IMR-90 (cell line): ENCODE measurements at regions not wholly inside any gene's neighbourhood (a gene's known extent, or its start where the extent isn't known, plus 50 kb on each side); places are given as distances from the start of the nearest gene placed in this dataset.

Experiments
- ATAC-seq: fragments of 200-7000 bp; cut with Tn5 transposase; 2 replicates; pipeline ENCODE4 v1.9.1; 2020; ENCODE audit warnings: low read depth, mild to moderate bottlenecking, moderate library complexity
- BruUV-seq: library from RNA; stranded (reverse); fragments of 400-500 nt; replicated peaks from 2 replicates; lab custom pipeline; 2021; lab: Mats Ljungman, UMichigan
- CTCF ChIA-PET: fragments of 300-600 bp; formaldehyde crosslinking; extraction: SDS; loops from one replicate; lab custom pipeline; 2021; ENCODE audit warnings: antibody characterized with exemption; lab: Yijun Ruan, JAX
- POLR2A ChIA-PET: fragments of 300-600 bp; sonication (Branson Sonifier 250); formaldehyde crosslinking; loops from one replicate; lab custom pipeline; 2022; ENCODE audit warnings: antibody characterized with exemption; ENCODE audit not compliant: unreplicated experiment; lab: Charles Lee
- DNase-seq: peaks from one replicate; pipeline ENCODE4 v3.0.0; 2013
- H2AFZ ChIP-seq: replicated peaks from 2 replicates; pipeline ENCODE3; 2013; ENCODE audit warnings: low read length, mild to moderate bottlenecking; ENCODE audit not compliant: poor library complexity
- H2AK5ac ChIP-seq: 2 replicates; pipeline ENCODE4 v1.6.1; 2013; ENCODE audit warnings: low read depth, low read length, inconsistent platforms
- H2AK9ac ChIP-seq: replicated peaks from 2 replicates; pipeline ENCODE3; 2013; ENCODE audit warnings: mild to moderate bottlenecking, low read depth, low read length, moderate library complexity; ENCODE audit not compliant: poor library complexity
- H2BK120ac ChIP-seq: 2 replicates; pipeline ENCODE4 v1.6.1; 2013; ENCODE audit warnings: low read depth, low read length, inconsistent platforms
- H2BK15ac ChIP-seq: 3 replicates; pipeline ENCODE4 v1.6.1; 2013; ENCODE audit warnings: low read depth, low read length, inconsistent platforms
- H2BK20ac ChIP-seq: 2 replicates; pipeline ENCODE4 v1.6.1; 2013; ENCODE audit warnings: low read depth, mild to moderate bottlenecking, inconsistent platforms, low read length, moderate library complexity
- H2BK5ac ChIP-seq: 2 replicates; pipeline ENCODE4 v1.6.1; 2013; ENCODE audit warnings: mild to moderate bottlenecking, low read depth, low read length, inconsistent platforms; ENCODE audit not compliant: poor library complexity, severe bottlenecking
- H3K14ac ChIP-seq: replicated peaks from 2 replicates; pipeline ENCODE4 v1.6.1; 2013; ENCODE audit warnings: low read depth, low read length, inconsistent platforms
- H3K18ac ChIP-seq: 2 replicates; pipeline ENCODE4 v1.6.1; 2013; ENCODE audit warnings: low read depth, low read length, control low read depth
- H3K23ac ChIP-seq: 2 replicates; pipeline ENCODE4 v1.6.1; 2013; ENCODE audit warnings: low read depth, low read length, inconsistent platforms
- H3K27ac ChIP-seq: 2 replicates; pipeline ENCODE4 v1.5.1; 2013; ENCODE audit warnings: mild to moderate bottlenecking, control low read depth, low read length; ENCODE audit not compliant: insufficient read depth
- H3K27me3 ChIP-seq: 2 replicates; pipeline ENCODE4 v1.6.1; 2013; ENCODE audit warnings: low read length; ENCODE audit not compliant: control insufficient read depth, insufficient read depth
- H3K36me3 ChIP-seq: 2 replicates; pipeline ENCODE4 v1.6.1; 2013; ENCODE audit warnings: low read length, mixed read lengths; ENCODE audit not compliant: control insufficient read depth, insufficient read depth
- H3K4ac ChIP-seq: 2 replicates; pipeline ENCODE4 v1.6.1; 2013; ENCODE audit warnings: low read depth, low read length, inconsistent platforms
- H3K4me1 ChIP-seq: 2 replicates; pipeline ENCODE4 v1.6.1; 2013; ENCODE audit warnings: low read length, mixed read lengths; ENCODE audit not compliant: control insufficient read depth, insufficient read depth
- H3K4me2 ChIP-seq: 2 replicates; pipeline ENCODE4 v1.6.1; 2013; ENCODE audit warnings: low read depth, mild to moderate bottlenecking, control low read depth, low read length, moderate library complexity
- H3K4me3 ChIP-seq: 2 replicates; pipeline ENCODE4 v1.5.1; 2013; ENCODE audit warnings: low read depth, mild to moderate bottlenecking, control low read depth, low read length, moderate library complexity; ENCODE audit not compliant: insufficient read depth
- H3K56ac ChIP-seq: 2 replicates; pipeline ENCODE4 v1.6.1; 2013; ENCODE audit warnings: low read length, inconsistent platforms; ENCODE audit not compliant: insufficient read depth; ENCODE audit errors: extremely low read depth
- H3K79me1 ChIP-seq, 2 experiments: 2 replicates each; pipeline ENCODE4 v1.6.1; 2013; ENCODE audit warnings: low read length in 2 of 2, inconsistent platforms in 1 of 2, low read depth in 1 of 2
- H3K9ac ChIP-seq: 2 replicates; pipeline ENCODE4 v1.6.1; 2013; ENCODE audit warnings: low read depth, low read length, control low read depth
- H3K9me1 ChIP-seq: 2 replicates; pipeline ENCODE4 v1.6.1; 2013; ENCODE audit warnings: low read length, inconsistent platforms; ENCODE audit not compliant: insufficient read depth
- H3K9me3 ChIP-seq: 2 replicates; pipeline ENCODE4 v1.6.1; 2013; ENCODE audit warnings: low read length; ENCODE audit not compliant: control insufficient read depth, insufficient read depth
- H4K20me1 ChIP-seq: 2 replicates; pipeline ENCODE4 v1.6.1; 2013; ENCODE audit warnings: low read length, inconsistent platforms; ENCODE audit not compliant: insufficient read depth
- H4K5ac ChIP-seq: 2 replicates; pipeline ENCODE4 v1.6.1; 2013; ENCODE audit warnings: mild to moderate bottlenecking, low read depth, low read length, control low read depth
- H4K8ac ChIP-seq, 2 experiments: 2 replicates each; pipeline ENCODE4 v1.6.1; 2013; ENCODE audit warnings: low read depth in 2 of 2, low read length in 2 of 2, control low read depth in 1 of 2, inconsistent platforms in 1 of 2
- H4K91ac ChIP-seq: 2 replicates; pipeline ENCODE4 v1.6.1; 2013; ENCODE audit warnings: low read depth, low read length, inconsistent platforms; ENCODE audit not compliant: insufficient read depth
- CEBPB ChIP-seq: IDR thresholded peaks from 2 replicates; pipeline ENCODE4 v1.6.1; 2012; ENCODE audit warnings: low read depth, low read length, improper control_type of control experiment
- CTCF ChIP-seq: conservative IDR thresholded peaks from 2 replicates; pipeline ENCODE4 v1.5.1; 2012; ENCODE audit warnings: mild to moderate bottlenecking, low read depth, low read length, improper control_type of control experiment
- ELK1 ChIP-seq: fragments of 150-350 bp; IDR thresholded peaks from 2 replicates; pipeline ENCODE4 v1.6.1; 2016; ENCODE audit warnings: low read depth, mild to moderate bottlenecking, low read length, moderate library complexity, borderline replicate concordance
- MAFK ChIP-seq: IDR thresholded peaks from 2 replicates; pipeline ENCODE4 v1.6.1; 2012; ENCODE audit warnings: low read depth, low read length, improper control_type of control experiment
- MAZ ChIP-seq: IDR thresholded peaks from 2 replicates; pipeline ENCODE4 v1.6.1; 2012; ENCODE audit warnings: low read depth, mild to moderate bottlenecking, low read length, improper control_type of control experiment, moderate library complexity, borderline replicate concordance
- MXI1 ChIP-seq: IDR thresholded peaks from 2 replicates; pipeline ENCODE4 v1.6.1; 2012; ENCODE audit warnings: low read depth, mild to moderate bottlenecking, low read length, moderate library complexity, borderline replicate concordance
- NFE2L2 ChIP-seq: fragments of 150-350 bp; IDR thresholded peaks from 2 replicates; pipeline ENCODE4 v1.6.1; 2016; ENCODE audit warnings: low read depth, mild to moderate bottlenecking, low read length
- POLR2A ChIP-seq: IDR thresholded peaks from 2 replicates; pipeline ENCODE4 v1.6.1; 2012; ENCODE audit warnings: mild to moderate bottlenecking, low read depth, low read length
- RFX5 ChIP-seq: IDR thresholded peaks from 2 replicates; pipeline ENCODE4 v1.8.0; 2012; ENCODE audit warnings: low read depth, mild to moderate bottlenecking, low read length, moderate library complexity
- WGBS, 2 experiments: methylation state at CpG; one replicate each; pipeline versions ENCODE4 v1.1.5 to v1.1.7; 2013; ENCODE audit warnings: missing lambda C conversion rate in 2 of 2; ENCODE audit not compliant: insufficient read length in 1 of 2; ENCODE audit errors: extremely low coverage in 2 of 2; 5-methylcytosine and 5-hydroxymethylcytosine counted together
- dilution Hi-C: fragments of 300-500 bp; cut with HindIII; formaldehyde crosslinking; loops from one replicate; pipeline ENCODE4 v1.14.3; 2018; ENCODE audit warnings: low sequenced_read_pairs; ENCODE audit not compliant: unreplicated experiment
- in situ Hi-C: fragments of 300-500 bp; cut with MboI; formaldehyde crosslinking; loops from 3 replicates; pipeline ENCODE4 v1.14.3; 2019; ENCODE audit warnings: low sequenced_read_pairs, inconsistent platforms, mixed read lengths
- intact Hi-C: fragments of 100-400 bp; cut with micrococcal nuclease; formaldehyde crosslinking; loops from 2 replicates; pipeline ENCODE4 v1.10.0; 2022

- ChIA-PET CTCF (interaction anchor here (1.0 kb wide), 1 partner anchor 245 kb away, joined by 5 read pairs; no protein-coding TSS in a partner anchor), POLR2A (no interaction called here)
- no peak overlapping the region for H4K5ac ChIP-seq
- no peak overlapping the region for H3K4ac ChIP-seq
- no peak overlapping the region for H3K23ac ChIP-seq
- no CpG with 5 or more reads among the region's 5 CpGs for WGBS, 2 experiments
- no peaks in the 10 kb centered on the region for H3K36me3 ChIP-seq
- dilution Hi-C loops (no loop called here), in situ Hi-C loops (no loop called here), intact Hi-C loops (no loop called here)
- no peaks in the 10 kb centered on the region for H3K4me1 ChIP-seq
- H2AK9ac ChIP-seq = no peak overlapping the region
- H2BK120ac ChIP-seq = no peak overlapping the region
- no peak overlapping the region for H4K91ac ChIP-seq
- H3K9ac ChIP-seq = no peak overlapping the region
- H2BK5ac ChIP-seq = no peak overlapping the region
- H3K4me3 ChIP-seq = no peak overlapping the region
- H3K9me3 ChIP-seq = peaks cover 2% of the 10 kb centered on the region; the same call in 1 of the 2 replicates
- no peaks in the 10 kb centered on the region for H3K79me1 ChIP-seq
- no peak overlapping the region for H3K14ac ChIP-seq
- no peak overlapping the region for H2AFZ ChIP-seq
- H3K27me3 ChIP-seq = no peaks in the 10 kb centered on the region
- BruUV-seq = no TSS peak
- TF ChIP-seq CTCF (no peak), CEBPB (no peak), RFX5 (no peak), MAZ (no peak), NFE2L2 (no peak), ELK1 (no peak), MAFK (no peak), POLR2A (no peak), MXI1 (no peak)
- no peak for ATAC-seq
- no peaks in the 10 kb centered on the region for H4K20me1 ChIP-seq
- no peak overlapping the region for H3K18ac ChIP-seq
- H3K56ac ChIP-seq = no peak overlapping the region
- H3K27ac ChIP-seq = no peak overlapping the region
- H3K9me1 ChIP-seq = no peaks in the 10 kb centered on the region
- no peak overlapping the region for H3K4me2 ChIP-seq
- no peak for DNase-seq
- H2BK20ac ChIP-seq = no peak overlapping the region
- H4K8ac ChIP-seq = no peak overlapping the region
- no peak overlapping the region for H2AK5ac ChIP-seq
- no peak overlapping the region for H2BK15ac ChIP-seq
These were observed 148.9 kb upstream of the LSM14A start for GRCh38 chr19:34023381-34023780.
